GM12878 (cell line): ENCODE measurements at regions not wholly inside any gene's neighbourhood (a gene's known extent, or its start where the extent isn't known, plus 50 kb on each side); places are given as distances from the start of the nearest gene placed in this dataset.

Experiments
- ATAC-seq: fragments of 200-7000 bp; cut with Tn5 transposase; 3 replicates; pipeline ENCODE4 v1.9.1; 2020; ENCODE audit warnings: mild to moderate bottlenecking, moderate library complexity
- BruUV-seq: library from RNA; stranded (reverse); fragments of 400-500 nt; replicated peaks from 2 replicates; lab custom pipeline; 2021; lab: Mats Ljungman, UMichigan
- CTCF ChIA-PET: fragments of 300-600 bp; sonication (Branson Sonifier 250); formaldehyde crosslinking; extraction: SDS; loops from one replicate; lab custom pipeline; 2021; ENCODE audit warnings: inconsistent platforms; lab: Yijun Ruan, JAX
- POLR2A ChIA-PET: fragments of 350-600 bp; formaldehyde crosslinking; extraction: SDS; loops from one replicate; lab custom pipeline; 2021; ENCODE audit warnings: inconsistent platforms; lab: Charles Lee
- RAD21 ChIA-PET: fragments of 300-600 bp; sonication (Branson Sonifier 250); formaldehyde crosslinking; loops from one replicate; lab custom pipeline; 2023; ENCODE audit warnings: antibody characterized with exemption; ENCODE audit not compliant: unreplicated experiment; lab: Charles Lee
- SMC1A ChIA-PET: fragments of 300-600 bp; sonication (Branson Sonifier 250); formaldehyde crosslinking; loops from one replicate; lab custom pipeline; 2023; ENCODE audit not compliant: unreplicated experiment, uncharacterized antibody; lab: Charles Lee
- DNase-seq: peaks from one replicate; pipeline ENCODE4 v3.0.0-alpha.2; 2011; ENCODE audit warnings: low read depth, low spot score
- FAIRE-seq: peaks from 3 replicates; lab custom pipeline; 2011; peaks lifted over from hg19 to GRCh38; lab: Jason Lieb, UNC
- H2AFZ ChIP-seq: 2 replicates; pipeline ENCODE4 v1.6.0; 2011; ENCODE audit warnings: low read depth, low read length, control low read depth; ENCODE audit not compliant: control insufficient read depth
- H3K27ac ChIP-seq: 2 replicates; pipeline ENCODE4 v1.5.1; 2011; ENCODE audit warnings: control low read depth; ENCODE audit not compliant: control insufficient read depth, insufficient read depth
- H3K27me3 ChIP-seq, 2 experiments: replicated peaks in 1 of 2; 2 replicates each; pipeline versions ENCODE4 v1.6.0 to v1.6.1; 2011; ENCODE audit warnings: low read length in 1 of 2; ENCODE audit not compliant: control insufficient read depth in 2 of 2, insufficient read depth in 2 of 2
- H3K36me3 ChIP-seq, 2 experiments: 2 replicates each; pipeline ENCODE4 v1.5.1; 2011; ENCODE audit warnings: low read length in 1 of 2; ENCODE audit not compliant: control insufficient read depth in 2 of 2, insufficient read depth in 2 of 2
- H3K4me1 ChIP-seq: 2 replicates; pipeline ENCODE4 v1.6.1; 2011; ENCODE audit warnings: mild to moderate bottlenecking, low read length, moderate library complexity, mixed read lengths; ENCODE audit not compliant: control insufficient read depth, insufficient read depth
- H3K4me2 ChIP-seq: 2 replicates; pipeline ENCODE4 v1.6.0; 2011; ENCODE audit warnings: control low read depth; ENCODE audit not compliant: control insufficient read depth, insufficient read depth
- H3K4me3 ChIP-seq: fragments of 200-600 bp; sonication (generic); 2 replicates; pipeline ENCODE4 v1.5.1; 2016
- H3K79me2 ChIP-seq: 2 replicates; pipeline ENCODE4 v1.6.0; 2011; ENCODE audit warnings: low read length; ENCODE audit not compliant: control insufficient read depth, insufficient read depth
- H3K9ac ChIP-seq: 2 replicates; pipeline ENCODE4 v1.8.0; 2011; ENCODE audit warnings: low read length, control low read depth, mixed read lengths; ENCODE audit not compliant: control insufficient read depth, insufficient read depth
- H3K9me3 ChIP-seq: replicated peaks from 3 replicates; pipeline ENCODE4 v1.5.1; 2011; ENCODE audit warnings: mild to moderate bottlenecking, low read length; ENCODE audit not compliant: control insufficient read depth, insufficient read depth
- H4K20me1 ChIP-seq: 2 replicates; pipeline ENCODE4 v1.6.0; 2011; ENCODE audit not compliant: control insufficient read depth, insufficient read depth
- BCL11A ChIP-seq: IDR thresholded peaks from 2 replicates; pipeline ENCODE4 v1.6.1; 2011; ENCODE audit warnings: low read depth, low read length
- EP300 ChIP-seq, 2 experiments: fragments of 150-350 bp in 1 of 2; IDR thresholded peaks; 2 replicates each; pipeline ENCODE4 v1.6.1; 2011 to 2012; ENCODE audit warnings: low read depth in 2 of 2, low read length in 2 of 2, borderline replicate concordance in 1 of 2, improper control_type of control experiment in 1 of 2, inconsistent platforms in 1 of 2; ENCODE audit not compliant: control insufficient read depth in 1 of 2
- JUND ChIP-seq: IDR thresholded peaks from 2 replicates; pipeline ENCODE4 v1.6.1; 2012; ENCODE audit warnings: low read depth, mild to moderate bottlenecking, low read length, improper control_type of control experiment, moderate library complexity
- MEF2B ChIP-seq: fragments of 450-650 bp; IDR thresholded peaks from 2 replicates; pipeline ENCODE4 v1.6.1; 2018; ENCODE audit warnings: mild to moderate bottlenecking, moderate library complexity; ENCODE audit not compliant: partially characterized antibody, poor library complexity, severe bottlenecking
- NBN ChIP-seq: fragments of 450-650 bp; IDR thresholded peaks from 2 replicates; pipeline ENCODE4 v1.6.1; 2016
- NR2C2 ChIP-seq: IDR thresholded peaks from 2 replicates; pipeline ENCODE4 v1.6.1; 2011; ENCODE audit warnings: borderline replicate concordance, low read depth; ENCODE audit not compliant: control insufficient read depth, insufficient read length
- USF1 ChIP-seq: IDR thresholded peaks from 2 replicates; pipeline ENCODE4 v1.6.1; 2011; ENCODE audit warnings: borderline replicate concordance, low read depth, mild to moderate bottlenecking, moderate library complexity, mixed read lengths, low read length; ENCODE audit not compliant: insufficient read depth; ENCODE audit errors: extremely low read length
- WRNIP1 ChIP-seq: IDR thresholded peaks from 2 replicates; pipeline ENCODE4 v1.6.1; 2011; ENCODE audit warnings: low read depth, low read length, improper control_type of control experiment, borderline replicate concordance
- ZBTB11 ChIP-seq: fragments of 450-650 bp; formaldehyde crosslinking; IDR thresholded peaks from 2 replicates; pipeline ENCODE4 v1.5.0; 2022; ENCODE audit warnings: mild to moderate bottlenecking, missing genetic modification characterization
- ZNF622 ChIP-seq: fragments of 450-650 bp; IDR thresholded peaks from 2 replicates; pipeline ENCODE4 v1.6.1; 2017; ENCODE audit warnings: mild to moderate bottlenecking, inconsistent platforms
- ZNF687 ChIP-seq: fragments of 450-650 bp; IDR thresholded peaks from 2 replicates; pipeline ENCODE4 v1.6.1; 2017; ENCODE audit warnings: mild to moderate bottlenecking, moderate library complexity
- ZZZ3 ChIP-seq: IDR thresholded peaks from 2 replicates; pipeline ENCODE4 v1.6.1; 2011; ENCODE audit warnings: low read depth; ENCODE audit not compliant: control insufficient read depth, insufficient read length
- WGBS: methylation state at CpG from one replicate; pipeline ENCODE4 v1.1.6; 2016; ENCODE audit warnings: low lambda C conversion rate; ENCODE audit not compliant: insufficient replicate concordance, insufficient coverage; ENCODE audit errors: missing lambda C conversion rate; 5-methylcytosine and 5-hydroxymethylcytosine counted together
- in situ Hi-C: fragments of 300-500 bp; cut with MboI; formaldehyde crosslinking; loops from 9 replicates; pipeline ENCODE4 v1.14.3; 2018; ENCODE audit warnings: mixed read lengths
- intact Hi-C: fragments of 100-400 bp; cut with micrococcal nuclease; formaldehyde crosslinking; loops from one replicate; pipeline ENCODE4 v1.14.2; 2022; ENCODE audit not compliant: unreplicated experiment

- BruUV-seq = no TSS peak
- Histone ChIP-seq H3K27ac (no peak overlapping the region), H3K79me2 (no peaks in the 10 kb centered on the region), H3K4me3 (no peak overlapping the region), H2AFZ (no peak overlapping the region), H3K4me2 (no peak overlapping the region), H4K20me1 (no peaks in the 10 kb centered on the region), H3K9ac (no peak overlapping the region), H3K9me3 (no peaks in the 10 kb centered on the region), H3K4me1 (no peaks in the 10 kb centered on the region), H3K36me3 (no peaks in the 10 kb centered on the region), H3K27me3 (no peaks in the 10 kb centered on the region; a peak in 1 of 4 replicates)
- ATAC-seq (no peak), FAIRE-seq (no peak), DNase-seq (no peak)
- ChIA-PET POLR2A (no interaction called here), RAD21 (interaction anchor here (1.0 kb wide), 1 partner anchor 15 kb away, joined by 3 read pairs; no protein-coding TSS in a partner anchor), SMC1A (no interaction called here), CTCF (interaction anchor here (2.2 kb wide), 1 partner anchor 67 kb away, joined by 6 read pairs; no protein-coding TSS in a partner anchor)
- in situ Hi-C loops (no loop called here), intact Hi-C loops (no loop called here)
- WGBS = 53% methylated on average over 9 of the region's 9 CpGs
- TF ChIP-seq NBN = no peak
- TF ChIP-seq JUND = no peak
- no peak for TF ChIP-seq USF1
- no peak for TF ChIP-seq NR2C2
- no peak for TF ChIP-seq ZNF687
- no peak for TF ChIP-seq MEF2B
- TF ChIP-seq BCL11A = no peak
- TF ChIP-seq ZBTB11 (CRISPR knock-in tag) = no peak
- TF ChIP-seq EP300 (IDR thresholded peaks at IDR 0.05; ENCODE audit: borderline replicate concordance in 1 of 2, control insufficient read depth in 1 of 2, low read depth in 2 of 2, low read length in 2 of 2) = no peak
- no peak for TF ChIP-seq ZNF622
- TF ChIP-seq ZZZ3 = no peak
- TF ChIP-seq WRNIP1 = no peak
Measured at GRCh38 chr3:11736136-11736833, 92.6 kb upstream of the VGLL4 start.
